ENCODE measurements at regions not wholly inside any gene's neighbourhood (a gene's known extent, or its start where the extent isn't known, plus 50 kb on each side); places are given as distances from the start of the nearest gene placed in this dataset.

DNA sequence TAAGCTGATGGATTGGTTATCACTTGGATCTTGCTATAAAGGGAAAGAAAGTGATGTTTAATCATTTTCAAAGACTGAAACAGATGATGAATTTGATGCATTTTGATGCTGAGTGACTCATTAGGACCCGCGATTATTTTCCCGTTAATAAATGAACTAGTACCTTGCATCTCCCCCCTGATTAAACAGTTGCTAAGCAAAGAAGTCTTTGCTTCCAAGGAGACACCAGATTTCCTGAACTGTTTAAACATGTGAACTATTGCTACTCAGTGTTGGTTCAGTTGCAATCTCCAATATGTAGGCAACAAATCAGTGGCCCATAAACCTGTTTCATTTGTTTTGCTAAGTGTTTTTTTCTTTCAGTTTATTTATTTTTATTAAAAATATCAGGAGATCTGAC, 375.2 kb downstream of the AACS start:
- ATAC-seq: no peak
- H3K27me3 Mint-ChIP-seq (ENCODE audit: low read depth): no peaks in the 10 kb centered on the region
- peaks cover 4% of the 10 kb centered on the region; the same call in 1 of the 2 replicates for H3K9me3 Mint-ChIP-seq
- DNase-seq (ENCODE audit: low spot score): no peak
- ChIA-PET CTCF (no interaction called here), POLR2A (no interaction called here)
- no peak overlapping the region for H3K4me3 Mint-ChIP-seq
- TF ChIP-seq CREM (CRISPR knock-in tag; IDR thresholded peaks at IDR 0.05) (no peak), ATF1 (CRISPR knock-in tag; IDR thresholded peaks at IDR 0.05) (no peak), HMGA2 (CRISPR knock-in tag; IDR thresholded peaks at IDR 0.05) (no peak), NFATC4 (CRISPR knock-in tag; IDR thresholded peaks at IDR 0.05) (no peak), ELF4 (CRISPR knock-in tag; IDR thresholded peaks at IDR 0.05; ENCODE audit: low read depth) (no peak), ZNF219 (CRISPR knock-in tag; IDR thresholded peaks at IDR 0.05; ENCODE audit: borderline replicate concordance) (no peak), ZNF263 (CRISPR knock-in tag; IDR thresholded peaks at IDR 0.05; ENCODE audit: low read depth) (no peak), ZNF138 (CRISPR knock-in tag; conservative IDR thresholded peaks at IDR 0.05) (no peak), MXD4 (CRISPR knock-in tag; IDR thresholded peaks at IDR 0.05; ENCODE audit: borderline replicate concordance) (no peak), ZNF121 (CRISPR knock-in tag; IDR thresholded peaks at IDR 0.05) (no peak), EMX1 (CRISPR knock-in tag; IDR thresholded peaks at IDR 0.05) (no peak), SOX15 (CRISPR knock-in tag; IDR thresholded peaks at IDR 0.05) (no peak)
- TF ChIP-seq, protein P1, sequence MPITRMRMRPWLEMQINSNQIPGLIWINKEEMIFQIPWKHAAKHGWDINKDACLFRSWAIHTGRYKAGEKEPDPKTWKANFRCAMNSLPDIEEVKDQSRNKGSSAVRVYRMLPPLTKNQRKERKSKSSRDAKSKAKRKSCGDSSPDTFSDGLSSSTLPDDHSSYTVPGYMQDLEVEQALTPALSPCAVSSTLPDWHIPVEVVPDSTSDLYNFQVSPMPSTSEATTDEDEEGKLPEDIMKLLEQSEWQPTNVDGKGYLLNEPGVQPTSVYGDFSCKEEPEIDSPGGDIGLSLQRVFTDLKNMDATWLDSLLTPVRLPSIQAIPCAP (CRISPR knock-in tag; IDR thresholded peaks at IDR 0.05): no peak
- TF ChIP-seq, protein P2, sequence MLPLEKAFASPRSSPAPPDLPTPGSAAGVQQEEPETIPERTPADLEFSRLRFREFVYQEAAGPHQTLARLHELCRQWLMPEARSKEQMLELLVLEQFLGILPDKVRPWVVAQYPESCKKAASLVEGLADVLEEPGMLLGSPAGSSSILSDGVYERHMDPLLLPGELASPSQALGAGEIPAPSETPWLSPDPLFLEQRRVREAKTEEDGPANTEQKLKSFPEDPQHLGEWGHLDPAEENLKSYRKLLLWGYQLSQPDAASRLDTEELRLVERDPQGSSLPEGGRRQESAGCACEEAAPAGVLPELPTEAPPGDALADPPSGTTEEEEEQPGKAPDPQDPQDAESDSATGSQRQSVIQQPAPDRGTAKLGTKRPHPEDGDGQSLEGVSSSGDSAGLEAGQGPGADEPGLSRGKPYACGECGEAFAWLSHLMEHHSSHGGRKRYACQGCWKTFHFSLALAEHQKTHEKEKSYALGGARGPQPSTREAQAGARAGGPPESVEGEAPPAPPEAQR (CRISPR knock-in tag; IDR thresholded peaks at IDR 0.05): no peak
- TF ChIP-seq, protein P3, sequence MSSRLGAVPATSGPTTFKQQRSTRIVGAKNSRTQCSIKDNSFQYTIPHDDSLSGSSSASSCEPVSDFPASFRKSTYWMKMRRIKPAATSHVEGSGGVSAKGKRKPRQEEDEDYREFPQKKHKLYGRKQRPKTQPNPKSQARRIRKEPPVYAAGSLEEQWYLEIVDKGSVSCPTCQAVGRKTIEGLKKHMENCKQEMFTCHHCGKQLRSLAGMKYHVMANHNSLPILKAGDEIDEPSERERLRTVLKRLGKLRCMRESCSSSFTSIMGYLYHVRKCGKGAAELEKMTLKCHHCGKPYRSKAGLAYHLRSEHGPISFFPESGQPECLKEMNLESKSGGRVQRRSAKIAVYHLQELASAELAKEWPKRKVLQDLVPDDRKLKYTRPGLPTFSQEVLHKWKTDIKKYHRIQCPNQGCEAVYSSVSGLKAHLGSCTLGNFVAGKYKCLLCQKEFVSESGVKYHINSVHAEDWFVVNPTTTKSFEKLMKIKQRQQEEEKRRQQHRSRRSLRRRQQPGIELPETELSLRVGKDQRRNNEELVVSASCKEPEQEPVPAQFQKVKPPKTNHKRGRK (CRISPR knock-in tag; IDR thresholded peaks at IDR 0.05; ENCODE audit: borderline replicate concordance): no peak
- TF ChIP-seq, protein P4, sequence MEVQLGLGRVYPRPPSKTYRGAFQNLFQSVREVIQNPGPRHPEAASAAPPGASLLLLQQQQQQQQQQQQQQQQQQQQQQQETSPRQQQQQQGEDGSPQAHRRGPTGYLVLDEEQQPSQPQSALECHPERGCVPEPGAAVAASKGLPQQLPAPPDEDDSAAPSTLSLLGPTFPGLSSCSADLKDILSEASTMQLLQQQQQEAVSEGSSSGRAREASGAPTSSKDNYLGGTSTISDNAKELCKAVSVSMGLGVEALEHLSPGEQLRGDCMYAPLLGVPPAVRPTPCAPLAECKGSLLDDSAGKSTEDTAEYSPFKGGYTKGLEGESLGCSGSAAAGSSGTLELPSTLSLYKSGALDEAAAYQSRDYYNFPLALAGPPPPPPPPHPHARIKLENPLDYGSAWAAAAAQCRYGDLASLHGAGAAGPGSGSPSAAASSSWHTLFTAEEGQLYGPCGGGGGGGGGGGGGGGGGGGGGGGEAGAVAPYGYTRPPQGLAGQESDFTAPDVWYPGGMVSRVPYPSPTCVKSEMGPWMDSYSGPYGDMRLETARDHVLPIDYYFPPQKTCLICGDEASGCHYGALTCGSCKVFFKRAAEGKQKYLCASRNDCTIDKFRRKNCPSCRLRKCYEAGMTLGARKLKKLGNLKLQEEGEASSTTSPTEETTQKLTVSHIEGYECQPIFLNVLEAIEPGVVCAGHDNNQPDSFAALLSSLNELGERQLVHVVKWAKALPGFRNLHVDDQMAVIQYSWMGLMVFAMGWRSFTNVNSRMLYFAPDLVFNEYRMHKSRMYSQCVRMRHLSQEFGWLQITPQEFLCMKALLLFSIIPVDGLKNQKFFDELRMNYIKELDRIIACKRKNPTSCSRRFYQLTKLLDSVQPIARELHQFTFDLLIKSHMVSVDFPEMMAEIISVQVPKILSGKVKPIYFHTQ (CRISPR knock-in tag; IDR thresholded peaks at IDR 0.05): no peak
- TF ChIP-seq, protein P5, sequence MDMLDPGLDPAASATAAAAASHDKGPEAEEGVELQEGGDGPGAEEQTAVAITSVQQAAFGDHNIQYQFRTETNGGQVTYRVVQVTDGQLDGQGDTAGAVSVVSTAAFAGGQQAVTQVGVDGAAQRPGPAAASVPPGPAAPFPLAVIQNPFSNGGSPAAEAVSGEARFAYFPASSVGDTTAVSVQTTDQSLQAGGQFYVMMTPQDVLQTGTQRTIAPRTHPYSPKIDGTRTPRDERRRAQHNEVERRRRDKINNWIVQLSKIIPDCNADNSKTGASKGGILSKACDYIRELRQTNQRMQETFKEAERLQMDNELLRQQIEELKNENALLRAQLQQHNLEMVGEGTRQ (CRISPR knock-in tag; IDR thresholded peaks at IDR 0.05): no peak
- no peak overlapping the region for H3K27ac Mint-ChIP-seq
- H3K36me3 Mint-ChIP-seq: no peaks in the 10 kb centered on the region
- H3K4me1 Mint-ChIP-seq: peaks cover 22% of the 10 kb centered on the region

DNA sequence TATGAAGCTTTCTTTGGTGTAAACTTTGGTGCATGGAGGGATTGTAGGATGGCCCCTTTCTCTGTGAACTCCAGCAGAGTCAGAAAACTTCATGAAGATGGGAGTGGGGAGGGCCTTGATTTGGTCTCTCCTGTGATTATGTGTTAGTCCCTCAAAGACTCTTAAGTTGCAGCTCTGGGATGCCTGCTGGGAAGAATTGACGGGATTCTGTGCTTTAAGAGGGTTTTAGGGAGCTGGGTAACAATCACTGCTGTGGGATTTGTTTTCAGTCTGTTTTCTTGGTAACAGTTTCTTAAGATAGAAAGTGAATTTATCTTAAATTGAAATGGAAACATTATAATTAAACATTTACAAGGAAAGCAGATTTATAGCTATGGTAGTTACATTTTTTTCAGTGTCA, 378.1 kb downstream of the AACS start:
- POLR2A ChIA-PET: no interaction called here
- TF ChIP-seq ZNF671 (CRISPR knock-in tag; IDR thresholded peaks at IDR 0.05) (no peak), MYBL2 (CRISPR knock-in tag; IDR thresholded peaks at IDR 0.05) (no peak), ZNF219 (CRISPR knock-in tag; IDR thresholded peaks at IDR 0.05; ENCODE audit: borderline replicate concordance) (no peak), RELA (CRISPR knock-in tag; IDR thresholded peaks at IDR 0.05; ENCODE audit: borderline replicate concordance) (no peak), GABPB1 (CRISPR knock-in tag; IDR thresholded peaks at IDR 0.05) (no peak)
- TF ChIP-seq, protein P6, sequence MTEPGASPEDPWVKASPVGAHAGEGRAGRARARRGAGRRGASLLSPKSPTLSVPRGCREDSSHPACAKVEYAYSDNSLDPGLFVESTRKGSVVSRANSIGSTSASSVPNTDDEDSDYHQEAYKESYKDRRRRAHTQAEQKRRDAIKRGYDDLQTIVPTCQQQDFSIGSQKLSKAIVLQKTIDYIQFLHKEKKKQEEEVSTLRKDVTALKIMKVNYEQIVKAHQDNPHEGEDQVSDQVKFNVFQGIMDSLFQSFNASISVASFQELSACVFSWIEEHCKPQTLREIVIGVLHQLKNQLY (CRISPR knock-in tag; IDR thresholded peaks at IDR 0.05): no peak
- TF ChIP-seq, protein P7, sequence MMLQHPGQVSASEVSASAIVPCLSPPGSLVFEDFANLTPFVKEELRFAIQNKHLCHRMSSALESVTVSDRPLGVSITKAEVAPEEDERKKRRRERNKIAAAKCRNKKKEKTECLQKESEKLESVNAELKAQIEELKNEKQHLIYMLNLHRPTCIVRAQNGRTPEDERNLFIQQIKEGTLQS (CRISPR knock-in tag; conservative IDR thresholded peaks at IDR 0.05): no peak
- TF ChIP-seq, protein P8, sequence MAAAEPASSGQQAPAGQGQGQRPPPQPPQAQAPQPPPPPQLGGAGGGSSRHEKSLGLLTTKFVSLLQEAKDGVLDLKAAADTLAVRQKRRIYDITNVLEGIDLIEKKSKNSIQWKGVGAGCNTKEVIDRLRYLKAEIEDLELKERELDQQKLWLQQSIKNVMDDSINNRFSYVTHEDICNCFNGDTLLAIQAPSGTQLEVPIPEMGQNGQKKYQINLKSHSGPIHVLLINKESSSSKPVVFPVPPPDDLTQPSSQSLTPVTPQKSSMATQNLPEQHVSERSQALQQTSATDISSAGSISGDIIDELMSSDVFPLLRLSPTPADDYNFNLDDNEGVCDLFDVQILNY (CRISPR knock-in tag; IDR thresholded peaks at IDR 0.05): no peak
- Mint-ChIP-seq H3K9me3 (peaks cover 12% of the 10 kb centered on the region), H3K4me1 (peaks cover 7% of the 10 kb centered on the region), H3K27me3 (ENCODE audit: low read depth) (no peaks in the 10 kb centered on the region), H3K4me3 (no peak overlapping the region), H3K36me3 (peaks cover 5% of the 10 kb centered on the region), H3K27ac (no peak overlapping the region)
- ATAC-seq (no peak), DNase-seq (ENCODE audit: low spot score) (no peak)
- CTCF ChIA-PET: interaction anchor here (1.3 kb wide), 1 partner anchor 250 kb away, joined by 3 read pairs; no protein-coding TSS in a partner anchor
